ENCODE measurements at regions not wholly inside any gene's neighbourhood (a gene's known extent, or its start where the extent isn't known, plus 50 kb on each side); places are given as distances from the start of the nearest gene placed in this dataset.

- no peak overlapping the region for H3K27ac ChIP-seq
- DNase-seq (ENCODE audit: low spot score): no peak
- TF ChIP-seq, protein P1, sequence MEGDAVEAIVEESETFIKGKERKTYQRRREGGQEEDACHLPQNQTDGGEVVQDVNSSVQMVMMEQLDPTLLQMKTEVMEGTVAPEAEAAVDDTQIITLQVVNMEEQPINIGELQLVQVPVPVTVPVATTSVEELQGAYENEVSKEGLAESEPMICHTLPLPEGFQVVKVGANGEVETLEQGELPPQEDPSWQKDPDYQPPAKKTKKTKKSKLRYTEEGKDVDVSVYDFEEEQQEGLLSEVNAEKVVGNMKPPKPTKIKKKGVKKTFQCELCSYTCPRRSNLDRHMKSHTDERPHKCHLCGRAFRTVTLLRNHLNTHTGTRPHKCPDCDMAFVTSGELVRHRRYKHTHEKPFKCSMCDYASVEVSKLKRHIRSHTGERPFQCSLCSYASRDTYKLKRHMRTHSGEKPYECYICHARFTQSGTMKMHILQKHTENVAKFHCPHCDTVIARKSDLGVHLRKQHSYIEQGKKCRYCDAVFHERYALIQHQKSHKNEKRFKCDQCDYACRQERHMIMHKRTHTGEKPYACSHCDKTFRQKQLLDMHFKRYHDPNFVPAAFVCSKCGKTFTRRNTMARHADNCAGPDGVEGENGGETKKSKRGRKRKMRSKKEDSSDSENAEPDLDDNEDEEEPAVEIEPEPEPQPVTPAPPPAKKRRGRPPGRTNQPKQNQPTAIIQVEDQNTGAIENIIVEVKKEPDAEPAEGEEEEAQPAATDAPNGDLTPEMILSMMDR (conservative IDR thresholded peaks at IDR 0.05; ENCODE audit: low read depth): no peak
- POLR2A ChIA-PET (ENCODE audit: low non-redundant PET): no interaction called here
- CTCF ChIA-PET: interaction anchor here (0.6 to 0.7 kb wide), 2 partner anchors 14 to 394 kb away, joined by 3 read pairs; no protein-coding TSS in a partner anchor
These were observed 68.6 kb upstream of the FOXA2 start for GRCh38 chr20:22652681-22653588.

DNA sequence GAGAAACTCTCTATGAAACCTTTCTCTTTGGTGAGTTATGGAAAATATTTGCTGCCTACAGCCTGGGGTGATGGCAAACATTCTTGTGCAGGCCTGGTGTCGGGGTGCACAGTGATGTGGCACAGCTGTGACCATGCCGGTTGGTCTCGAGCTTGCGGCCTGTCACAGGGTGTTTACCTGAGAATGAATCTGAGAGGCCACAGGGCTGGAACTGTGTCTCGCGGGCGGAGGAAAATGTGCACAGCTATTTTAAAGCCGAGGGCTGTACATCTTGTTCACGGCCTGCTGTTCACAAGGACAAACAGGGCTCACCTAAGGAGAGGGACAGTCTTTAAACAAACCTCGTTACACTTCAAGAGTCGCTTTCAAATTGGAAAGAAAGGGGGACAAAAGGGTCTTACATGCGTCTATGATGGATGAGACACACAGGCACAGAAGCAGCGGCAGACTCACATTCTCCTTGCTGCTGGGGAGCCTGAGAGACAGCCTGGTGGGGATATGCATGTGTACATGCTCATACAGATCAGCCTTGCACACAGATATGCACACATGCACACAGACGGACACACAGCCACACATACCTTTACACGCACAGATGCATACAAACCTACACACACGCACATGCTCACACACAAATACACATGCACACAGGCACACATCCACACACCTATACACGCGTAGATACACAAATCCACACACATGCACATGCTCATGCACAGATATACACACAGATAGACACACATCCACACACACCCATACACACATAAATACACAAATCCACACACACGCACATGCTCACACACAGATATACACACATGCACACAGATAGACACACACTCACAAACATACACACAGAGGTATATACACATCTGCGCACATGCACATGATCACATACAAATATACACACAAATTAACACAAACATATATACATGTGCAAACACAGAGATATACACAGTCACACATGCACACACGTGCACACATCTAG, 69.6 kb upstream of the FOXA2 start:
- no peak for DNase-seq (ENCODE audit: low spot score)
- CTCF ChIA-PET: interaction anchor here (0.7 kb wide), 1 partner anchor 395 kb away, joined by 3 read pairs; no protein-coding TSS in a partner anchor
- TF ChIP-seq, protein P1 (conservative IDR thresholded peaks at IDR 0.05; ENCODE audit: low read depth): no peak
- H3K27ac ChIP-seq: no peak overlapping the region
- POLR2A ChIA-PET (ENCODE audit: low non-redundant PET): no interaction called here

DNA sequence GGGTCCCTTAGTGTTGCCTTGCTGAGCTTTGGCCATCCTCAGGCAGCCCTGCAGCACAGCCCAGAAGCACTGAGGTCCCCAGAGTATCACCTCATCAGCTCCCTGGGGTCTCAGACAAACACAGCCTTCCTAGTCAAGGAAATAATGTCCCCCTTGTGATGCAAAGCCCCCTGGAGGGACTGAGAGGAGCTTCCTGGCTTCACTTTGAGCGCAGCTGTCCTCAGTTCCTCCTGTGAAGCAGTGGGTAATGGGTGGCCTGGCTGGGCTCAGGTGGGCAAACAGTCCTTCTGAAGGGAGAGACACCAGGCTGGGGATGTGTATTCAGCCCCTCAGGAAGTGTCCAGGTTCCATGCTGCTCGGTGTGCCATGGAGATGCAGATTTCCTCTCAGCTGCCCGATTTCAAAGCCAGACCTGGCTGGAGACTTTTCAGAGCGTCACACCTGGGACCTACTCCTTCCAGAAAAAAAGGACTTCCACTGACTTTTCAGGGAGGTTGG, 79.2 kb upstream of the FOXA2 start:
- TF ChIP-seq, protein P1 (conservative IDR thresholded peaks at IDR 0.05; ENCODE audit: low read depth): no peak
- H3K27ac ChIP-seq: no peak overlapping the region
- ChIA-PET CTCF (interaction anchor here (0.6 kb wide), 1 partner anchor 116 kb away, joined by 4 read pairs; no protein-coding TSS in a partner anchor), POLR2A (ENCODE audit: low non-redundant PET) (no interaction called here)
- no peak for DNase-seq (ENCODE audit: low spot score)

DNA sequence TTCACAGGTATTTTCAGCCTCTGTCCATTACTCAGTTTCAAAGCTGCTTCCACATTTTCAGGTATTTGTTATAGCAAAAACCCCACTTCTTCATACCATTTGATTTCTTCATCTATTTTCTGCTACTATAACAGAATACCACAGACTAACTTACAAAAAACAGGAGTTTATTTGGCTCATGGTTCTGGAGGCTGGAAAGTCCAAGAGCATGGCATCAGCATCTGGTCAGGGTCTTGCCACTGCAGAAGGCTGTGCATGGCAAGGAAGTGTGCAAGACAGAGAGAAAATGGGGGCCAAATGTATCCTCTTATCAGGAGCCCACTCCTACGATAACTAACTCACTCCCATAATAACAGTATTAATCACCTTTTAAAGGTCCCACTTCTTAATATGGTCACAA, 82.8 kb upstream of the FOXA2 start:
- ChIA-PET CTCF (interaction anchor here (0.5 to 0.7 kb wide), 2 partner anchors 15 to 1175 kb away, joined by 3 to 5 read pairs; no protein-coding TSS in a partner anchor), POLR2A (ENCODE audit: low non-redundant PET) (no interaction called here)
- no peak for DNase-seq (ENCODE audit: low spot score)

GRCh38 chr20:22672191-22672590, 87.8 kb upstream of the FOXA2 start:
- POLR2A ChIA-PET (ENCODE audit: low non-redundant PET): no interaction called here
- H3K27ac ChIP-seq: no peak overlapping the region
- TF ChIP-seq, protein P1 (conservative IDR thresholded peaks at IDR 0.05; ENCODE audit: low read depth): no peak
- DNase-seq (ENCODE audit: low spot score): no peak
- CTCF ChIA-PET: no interaction called here

More for the DNA sequence above, 82.8 kb upstream of the FOXA2 start:
- TF ChIP-seq, protein P1 (conservative IDR thresholded peaks at IDR 0.05; ENCODE audit: low read depth): no peak
- H3K27ac ChIP-seq: no peak overlapping the region

- no peak for DNase-seq (ENCODE audit: low spot score)
- TF ChIP-seq, protein P1 (conservative IDR thresholded peaks at IDR 0.05; ENCODE audit: low read depth): no peak
- no peak overlapping the region for H3K27ac ChIP-seq
- CTCF ChIA-PET: interaction anchor here (0.6 kb wide), 1 partner anchor 11 kb away, joined by 3 read pairs; no protein-coding TSS in a partner anchor
- POLR2A ChIA-PET (ENCODE audit: low non-redundant PET): no interaction called here
These were observed 89.1 kb upstream of the FOXA2 start for GRCh38 chr20:22673467-22673866.
